ENCODE measurements at regions not wholly inside any gene's neighbourhood (a gene's known extent, or its start where the extent isn't known, plus 50 kb on each side); places are given as distances from the start of the nearest gene placed in this dataset.

DNA sequence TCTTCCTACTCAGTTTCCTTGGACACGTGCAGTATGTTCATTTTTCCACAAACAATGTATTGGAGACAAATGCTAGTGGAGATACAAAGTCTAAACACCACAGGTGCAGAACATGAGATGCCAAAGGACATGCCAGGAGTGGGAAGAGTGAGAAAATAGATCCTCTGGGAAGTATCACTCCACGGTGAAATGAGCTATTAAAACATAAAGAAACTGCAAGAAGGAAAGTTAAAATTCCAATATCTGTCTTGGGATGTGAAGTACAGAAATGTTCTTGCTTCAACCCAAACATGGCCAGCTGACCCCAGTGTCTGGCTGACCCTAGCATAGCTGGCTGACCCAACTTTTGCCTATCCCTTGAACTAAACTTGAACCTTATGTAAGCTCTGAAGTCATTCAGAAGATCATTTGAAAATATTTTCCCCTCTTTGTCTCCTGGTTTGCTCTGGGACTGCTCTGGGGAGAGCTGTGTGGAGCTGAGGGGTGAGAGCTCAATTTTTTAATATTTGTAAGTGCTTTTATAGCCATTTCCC is 59.5 kb downstream of the FZD1 start:
- Histone ChIP-seq H3K9me3 (ENCODE audit: control insufficient read depth, insufficient read depth, low read length) (no peaks in the 10 kb centered on the region), H3K27ac (ENCODE audit: low read length) (no peak overlapping the region), H3K4me3 (ENCODE audit: low read length) (no peak overlapping the region), H3K4me1 (ENCODE audit: control insufficient read depth, insufficient read depth, low read length) (no peaks in the 10 kb centered on the region), H3K27me3 (ENCODE audit: control insufficient read depth, insufficient read depth, low read length) (no peaks in the 10 kb centered on the region), H3K36me3 (ENCODE audit: control insufficient read depth, insufficient read depth, low read length) (no peaks in the 10 kb centered on the region)
- DNase-seq (ENCODE audit: low read depth, low spot score) = no peak
- no CpG with 5 or more reads among the region's 2 CpGs for WGBS (ENCODE audit: insufficient coverage, insufficient read length)

GRCh38 chr7:91324663-91325062 is 60.4 kb downstream of the FZD1 start:
- Histone ChIP-seq H3K4me3 (ENCODE audit: low read length) (no peak overlapping the region), H3K4me1 (ENCODE audit: control insufficient read depth, insufficient read depth, low read length) (no peaks in the 10 kb centered on the region), H3K9me3 (ENCODE audit: control insufficient read depth, insufficient read depth, low read length) (no peaks in the 10 kb centered on the region), H3K27ac (ENCODE audit: low read length) (no peak overlapping the region), H3K36me3 (ENCODE audit: control insufficient read depth, insufficient read depth, low read length) (no peaks in the 10 kb centered on the region), H3K27me3 (ENCODE audit: control insufficient read depth, insufficient read depth, low read length) (no peaks in the 10 kb centered on the region)
- no CpG with 5 or more reads among the region's 4 CpGs for WGBS (ENCODE audit: insufficient coverage, insufficient read length)
- no peak for DNase-seq (ENCODE audit: low read depth, low spot score)

DNA sequence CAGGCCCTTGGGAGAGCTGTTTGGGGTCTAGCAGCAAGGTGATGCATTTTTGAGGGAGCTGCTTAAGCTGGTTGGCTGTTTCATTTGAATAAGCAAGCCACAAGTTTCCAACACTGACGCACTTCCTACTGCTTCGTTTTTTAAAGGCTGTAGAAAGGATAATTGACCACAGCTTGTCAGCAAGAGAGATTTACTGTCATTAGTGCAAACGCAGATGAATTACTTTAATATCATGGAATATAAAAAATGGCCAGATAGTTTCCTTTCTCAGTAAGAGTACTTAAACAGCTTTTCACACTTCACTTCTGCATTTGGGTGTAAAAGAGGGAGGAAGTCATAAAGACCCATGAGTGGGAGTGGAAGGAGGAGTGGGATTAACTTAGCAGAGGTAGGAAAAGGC is 61.5 kb downstream of the FZD1 start:
- no peaks in the 10 kb centered on the region for H3K9me3 ChIP-seq (ENCODE audit: control insufficient read depth, insufficient read depth, low read length)

DNA sequence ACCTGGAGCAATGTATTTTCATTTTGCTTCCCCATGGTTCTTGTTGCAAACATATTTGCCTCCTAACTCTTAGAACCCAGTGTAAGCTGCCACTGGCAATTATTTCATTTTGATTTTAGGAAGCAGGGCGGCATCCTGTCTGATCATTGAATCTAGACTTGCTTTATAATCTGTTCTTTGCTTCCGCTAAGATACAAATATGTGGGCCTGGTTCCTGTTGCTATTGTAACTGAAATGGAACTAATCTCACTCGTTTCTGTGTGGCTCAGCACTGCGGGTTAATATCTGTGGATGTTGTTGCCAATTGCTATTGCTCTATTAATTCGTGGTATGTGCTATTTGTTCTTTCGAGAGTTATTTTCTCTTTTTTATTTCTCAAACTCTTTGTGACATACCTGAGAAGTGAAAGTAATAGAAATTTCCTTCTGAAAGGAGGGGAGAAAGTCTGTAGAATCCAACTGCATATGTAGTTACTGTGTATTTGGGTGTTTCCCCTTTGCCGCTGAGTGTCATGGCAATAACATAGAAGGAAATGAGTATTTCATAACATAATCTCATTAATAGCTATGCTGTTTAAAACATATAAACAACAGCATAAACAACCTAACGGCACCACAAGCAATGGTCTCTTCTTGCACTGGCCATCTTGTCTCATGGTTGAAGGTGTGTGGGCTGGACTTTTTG is 62.4 kb downstream of the FZD1 start:
- DNase-seq (ENCODE audit: low read depth, low spot score) = no peak
- no peak overlapping the region for H3K4me3 ChIP-seq (ENCODE audit: low read length)
- H3K4me1 ChIP-seq (ENCODE audit: control insufficient read depth, insufficient read depth, low read length) = no peaks in the 10 kb centered on the region
- no peak overlapping the region for H3K27ac ChIP-seq (ENCODE audit: low read length)
- no peaks in the 10 kb centered on the region for H3K9me3 ChIP-seq (ENCODE audit: control insufficient read depth, insufficient read depth, low read length)
- H3K27me3 ChIP-seq (ENCODE audit: control insufficient read depth, insufficient read depth, low read length) = no peaks in the 10 kb centered on the region
- no peaks in the 10 kb centered on the region for H3K36me3 ChIP-seq (ENCODE audit: control insufficient read depth, insufficient read depth, low read length)
- no CpG with 5 or more reads among the region's 8 CpGs for WGBS (ENCODE audit: insufficient coverage, insufficient read length)

More for the DNA sequence above, 61.5 kb downstream of the FZD1 start:
- H3K4me3 ChIP-seq (ENCODE audit: low read length) = no peak overlapping the region
- DNase-seq (ENCODE audit: low read depth, low spot score) = no peak
- H3K27me3 ChIP-seq (ENCODE audit: control insufficient read depth, insufficient read depth, low read length) = no peaks in the 10 kb centered on the region
- no peaks in the 10 kb centered on the region for H3K36me3 ChIP-seq (ENCODE audit: control insufficient read depth, insufficient read depth, low read length)
- no peak overlapping the region for H3K27ac ChIP-seq (ENCODE audit: low read length)
- no CpG with 5 or more reads among the region's 3 CpGs for WGBS (ENCODE audit: insufficient coverage, insufficient read length)
- no peaks in the 10 kb centered on the region for H3K4me1 ChIP-seq (ENCODE audit: control insufficient read depth, insufficient read depth, low read length)

- no peak overlapping the region for H3K27ac ChIP-seq (ENCODE audit: low read length)
- H3K4me3 ChIP-seq (ENCODE audit: low read length) = no peak overlapping the region
- H3K36me3 ChIP-seq (ENCODE audit: control insufficient read depth, insufficient read depth, low read length) = no peaks in the 10 kb centered on the region
- H3K27me3 ChIP-seq (ENCODE audit: control insufficient read depth, insufficient read depth, low read length) = no peaks in the 10 kb centered on the region
- H3K9me3 ChIP-seq (ENCODE audit: control insufficient read depth, insufficient read depth, low read length) = no peaks in the 10 kb centered on the region
- no peak for DNase-seq (ENCODE audit: low read depth, low spot score)
- H3K4me1 ChIP-seq (ENCODE audit: control insufficient read depth, insufficient read depth, low read length) = no peaks in the 10 kb centered on the region
- no CpG with 5 or more reads among the region's 2 CpGs for WGBS (ENCODE audit: insufficient coverage, insufficient read length)
These were observed 63.1 kb downstream of the FZD1 start for GRCh38 chr7:91327346-91327745.

GRCh38 chr7:91329571-91329970 is 65.3 kb downstream of the FZD1 start:
- H3K27ac ChIP-seq (ENCODE audit: low read length) = no peak overlapping the region
- H3K9me3 ChIP-seq (ENCODE audit: control insufficient read depth, insufficient read depth, low read length) = no peaks in the 10 kb centered on the region
- no peaks in the 10 kb centered on the region for H3K27me3 ChIP-seq (ENCODE audit: control insufficient read depth, insufficient read depth, low read length)
- no peaks in the 10 kb centered on the region for H3K4me1 ChIP-seq (ENCODE audit: control insufficient read depth, insufficient read depth, low read length)
- H3K36me3 ChIP-seq (ENCODE audit: control insufficient read depth, insufficient read depth, low read length) = no peaks in the 10 kb centered on the region
- DNase-seq (ENCODE audit: low read depth, low spot score) = no peak
- H3K4me3 ChIP-seq (ENCODE audit: low read length) = no peak overlapping the region

GRCh38 chr7:91330191-91330808 is 66.1 kb downstream of the FZD1 start:
- no peaks in the 10 kb centered on the region for H3K27me3 ChIP-seq (ENCODE audit: control insufficient read depth, insufficient read depth, low read length)
- H3K9me3 ChIP-seq (ENCODE audit: control insufficient read depth, insufficient read depth, low read length) = no peaks in the 10 kb centered on the region
- H3K27ac ChIP-seq (ENCODE audit: low read length) = no peak overlapping the region
- DNase-seq (ENCODE audit: low read depth, low spot score) = no peak
- no peaks in the 10 kb centered on the region for H3K4me1 ChIP-seq (ENCODE audit: control insufficient read depth, insufficient read depth, low read length)
- no peaks in the 10 kb centered on the region for H3K36me3 ChIP-seq (ENCODE audit: control insufficient read depth, insufficient read depth, low read length)
- no CpG with 5 or more reads among the region's 2 CpGs for WGBS (ENCODE audit: insufficient coverage, insufficient read length)
- no peak overlapping the region for H3K4me3 ChIP-seq (ENCODE audit: low read length)

- no CpG with 5 or more reads among the region's 3 CpGs for WGBS (ENCODE audit: insufficient coverage, insufficient read length)
- Histone ChIP-seq H3K27me3 (ENCODE audit: control insufficient read depth, insufficient read depth, low read length) (no peaks in the 10 kb centered on the region), H3K4me3 (ENCODE audit: low read length) (no peak overlapping the region), H3K9me3 (ENCODE audit: control insufficient read depth, insufficient read depth, low read length) (no peaks in the 10 kb centered on the region), H3K4me1 (ENCODE audit: control insufficient read depth, insufficient read depth, low read length) (no peaks in the 10 kb centered on the region), H3K27ac (ENCODE audit: low read length) (no peak overlapping the region), H3K36me3 (ENCODE audit: control insufficient read depth, insufficient read depth, low read length) (no peaks in the 10 kb centered on the region)
- DNase-seq (ENCODE audit: low read depth, low spot score) = no peak
These were observed 66.6 kb downstream of the FZD1 start for GRCh38 chr7:91330866-91331265.

DNA sequence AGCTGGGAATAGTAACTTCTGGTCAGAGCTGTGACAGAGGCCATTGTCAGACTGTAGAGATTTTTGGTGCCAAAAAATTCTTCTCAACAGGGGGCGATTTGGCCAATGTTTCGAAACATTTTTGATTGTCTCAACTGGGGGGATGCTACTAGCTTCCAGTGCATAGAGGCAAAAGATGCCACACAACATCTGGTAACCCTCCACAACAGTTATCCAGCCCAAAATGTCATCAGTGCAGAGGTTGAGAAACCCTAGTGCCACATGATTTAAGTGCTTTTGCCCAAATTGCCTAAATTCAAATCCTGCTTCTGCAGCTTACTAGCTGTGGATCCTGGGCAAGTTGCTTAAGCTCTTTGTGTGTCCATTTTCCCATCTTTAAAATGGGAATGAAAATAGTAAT is 71.9 kb downstream of the FZD1 start:
- Histone ChIP-seq H3K27me3 (ENCODE audit: control insufficient read depth, insufficient read depth, low read length) (no peaks in the 10 kb centered on the region), H3K4me3 (ENCODE audit: low read length) (no peak overlapping the region), H3K27ac (ENCODE audit: low read length) (no peak overlapping the region), H3K9me3 (ENCODE audit: control insufficient read depth, insufficient read depth, low read length) (no peaks in the 10 kb centered on the region), H3K4me1 (ENCODE audit: control insufficient read depth, insufficient read depth, low read length) (no peaks in the 10 kb centered on the region), H3K36me3 (ENCODE audit: control insufficient read depth, insufficient read depth, low read length) (no peaks in the 10 kb centered on the region)
- no peak for DNase-seq (ENCODE audit: low read depth, low spot score)
- no CpG with 5 or more reads among the region's 2 CpGs for WGBS (ENCODE audit: insufficient coverage, insufficient read length)

DNA sequence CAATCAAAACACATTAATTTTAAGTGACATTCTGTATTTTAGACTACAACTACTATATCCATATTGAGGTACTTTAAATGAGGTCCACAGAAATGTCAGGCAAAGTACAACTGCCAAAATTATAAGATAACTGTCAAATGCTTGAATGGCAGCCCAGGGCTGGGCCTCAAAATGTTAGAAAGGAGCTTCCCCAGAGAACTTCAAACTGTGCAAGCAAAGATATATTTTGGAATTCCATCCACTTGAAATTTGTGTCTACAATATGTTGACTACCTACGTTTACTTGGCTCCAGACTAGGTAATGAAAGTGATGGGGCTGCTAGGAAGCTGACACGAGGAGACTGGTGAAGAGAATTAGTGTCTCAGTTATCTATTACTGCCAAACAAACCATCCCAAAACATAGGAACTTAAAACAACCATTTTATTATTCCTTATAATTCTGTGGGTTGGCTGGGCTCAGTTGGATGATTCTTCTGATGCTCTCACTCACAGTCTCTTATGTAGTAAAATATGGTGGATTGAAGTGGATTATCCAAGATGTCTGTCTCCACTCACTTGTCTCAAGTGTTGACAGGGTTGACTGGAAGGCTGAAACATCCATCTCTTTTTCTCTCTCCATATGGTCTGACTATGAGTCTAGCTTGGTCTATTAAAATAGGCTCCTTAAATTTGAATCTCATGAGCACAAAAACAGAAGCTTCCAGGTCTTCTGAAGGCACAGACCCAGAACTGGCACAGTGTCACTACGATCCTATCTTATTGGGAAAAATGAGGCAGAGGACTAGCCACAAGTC is 74.2 kb downstream of the FZD1 start:
- Histone ChIP-seq H3K4me1 (ENCODE audit: control insufficient read depth, insufficient read depth, low read length) (no peaks in the 10 kb centered on the region), H3K27me3 (ENCODE audit: control insufficient read depth, insufficient read depth, low read length) (no peaks in the 10 kb centered on the region), H3K4me3 (ENCODE audit: low read length) (no peak overlapping the region), H3K36me3 (ENCODE audit: control insufficient read depth, insufficient read depth, low read length) (no peaks in the 10 kb centered on the region), H3K27ac (ENCODE audit: low read length) (no peak overlapping the region), H3K9me3 (ENCODE audit: control insufficient read depth, insufficient read depth, low read length) (no peaks in the 10 kb centered on the region)
- no peak for DNase-seq (ENCODE audit: low read depth, low spot score)
- WGBS (ENCODE audit: insufficient coverage, insufficient read length) = no CpG with 5 or more reads among the region's 3 CpGs
